Esophagus muscularis mucosa (tissue), 4 donors: ENCODE measurements at regions not wholly inside any gene's neighbourhood (a gene's known extent, or its start where the extent isn't known, plus 50 kb on each side); places are given as distances from the start of the nearest gene placed in this dataset.
"Not testable (repeated sequence)": the region's sequence is repeated elsewhere in the genome, so short reads cannot be mapped to it uniquely, and the experiment has no call there.

Source experiments
- DNase-seq: peaks from one replicate; pipeline ENCODE4 v3.0.0-alpha.2; 2017; ENCODE audit errors: extremely low spot score
- H3K27ac ChIP-seq, 4 donors: fragments of 200-600 bp; sonication (generic); replicated peaks in 1 of 4; 1 replicate in 3 of 4; 2 replicates in 1 of 4; pipeline ENCODE4 v1.5.1; 2016 to 2019; ENCODE audit warnings: mild to moderate bottlenecking in 1 of 4
- H3K27me3 ChIP-seq, 4 donors: fragments of 200-600 bp; sonication (generic); one replicate each; pipeline versions ENCODE4 v1.5.1 to v1.6.0; 2016 to 2019
- H3K36me3 ChIP-seq, 4 donors: fragments of 200-600 bp; sonication (generic); one replicate each; pipeline ENCODE4 v1.5.1; 2016 to 2019
- H3K4me1 ChIP-seq, 4 donors: fragments of 200-600 bp; sonication (generic); one replicate each; pipeline ENCODE4 v1.5.1; 2016 to 2019
- H3K4me3 ChIP-seq, 4 donors: fragments of 200-600 bp; sonication (generic); 1 replicate in 2 of 4; 2 replicates in 2 of 4; pipeline ENCODE4 v1.5.1; 2016 to 2019; ENCODE audit warnings: mild to moderate bottlenecking in 4 of 4, moderate library complexity in 1 of 4
- H3K9me3 ChIP-seq, 4 donors: fragments of 200-600 bp; sonication (generic); 1 replicate in 3 of 4; 2 replicates in 1 of 4; pipeline ENCODE4 v1.5.1; 2016 to 2019
- CTCF ChIP-seq, 3 experiments: fragments of 200-600 bp in 2 of 3; fragments of 450-650 bp in 1 of 3; sonication (generic) in 2 of 3; IDR thresholded peaks; one replicate each; pipeline ENCODE4 v1.5.1; 2017 to 2019; ENCODE audit warnings: antibody characterized with exemption in 3 of 3, mild to moderate bottlenecking in 2 of 3, moderate library complexity in 1 of 3
- EP300 ChIP-seq: sonication (generic); formaldehyde crosslinking; IDR thresholded peaks from one replicate; pipeline ENCODE4 v1.6.1; 2017; ENCODE audit warnings: antibody characterized with exemption
- POLR2A ChIP-seq: fragments of 450-650 bp; IDR thresholded peaks from one replicate; pipeline ENCODE4 v1.6.1; 2017; ENCODE audit warnings: antibody characterized with exemption, moderate library complexity, mild to moderate bottlenecking, low read depth
- POLR2AphosphoS5 ChIP-seq, 2 donors: sonication (generic); formaldehyde crosslinking; IDR thresholded peaks; one replicate each; pipeline ENCODE4 v1.6.1; 2017; ENCODE audit warnings: antibody characterized with exemption in 2 of 2
- WGBS: methylation state at CpG from one replicate; pipeline ENCODE4 v1.1.5; 2018; 5-methylcytosine and 5-hydroxymethylcytosine counted together
- intact Hi-C: fragments of 100-400 bp; cut with DNase I; formaldehyde crosslinking; loops from one replicate; pipeline ENCODE4 v1.15.1; 2023

- peaks cover 0 to 8% (median 0%) of the 10 kb centered on the region in 4 donors for H3K27me3 ChIP-seq
- intact Hi-C loops, result no loop called here
- no peaks in the 10 kb centered on the region for H3K9me3 ChIP-seq
- no peaks in the 10 kb centered on the region for H3K4me1 ChIP-seq
- H3K27ac ChIP-seq, result no peak overlapping the region
- no peak overlapping the region for H3K4me3 ChIP-seq
- DNase-seq, result no peak
- H3K36me3 ChIP-seq, result no peaks in the 10 kb centered on the region
- 79% methylated on average over 6 of the region's 6 CpGs for WGBS
- no peak for TF ChIP-seq CTCF (IDR thresholded peaks at IDR 0.05)
- TF ChIP-seq POLR2AphosphoS5 (IDR thresholded peaks at IDR 0.05), result no peak
- no peak for TF ChIP-seq POLR2A
- no peak for TF ChIP-seq EP300
Observed at GRCh38 chr2:16239296-16239850, 299.0 kb downstream of the MYCN start.

- no peak overlapping the region for H3K4me3 ChIP-seq
- peaks cover 0 to 8% (median 0%) of the 10 kb centered on the region in 4 donors for H3K27me3 ChIP-seq
Observed at GRCh38 chr2:16238786-16239185, 298.4 kb downstream of the MYCN start.

GRCh38 chr2:16238001-16238761, 297.8 kb downstream of the MYCN start:
- intact Hi-C loops, result no loop called here
- TF ChIP-seq EP300 (no peak), POLR2A (no peak), CTCF (IDR thresholded peaks at IDR 0.05) (no peak), POLR2AphosphoS5 (IDR thresholded peaks at IDR 0.05) (no peak)
- 67% methylated on average over 10 of the region's 10 CpGs for WGBS

More at GRCh38 chr2:16238786-16239185, 298.4 kb downstream of the MYCN start:
- Histone ChIP-seq H3K36me3 (no peaks in the 10 kb centered on the region), H3K4me1 (no peaks in the 10 kb centered on the region), H3K9me3 (no peaks in the 10 kb centered on the region), H3K27ac (no peak overlapping the region)
- intact Hi-C loops, result no loop called here
- TF ChIP-seq POLR2AphosphoS5 (IDR thresholded peaks at IDR 0.05), result no peak
- no peak for DNase-seq

GRCh38 chr2:16235747-16236146, 295.4 kb downstream of the MYCN start:
- no peaks in the 10 kb centered on the region for H3K9me3 ChIP-seq
- no peaks in the 10 kb centered on the region for H3K4me1 ChIP-seq
- no peaks in the 10 kb centered on the region for H3K36me3 ChIP-seq
- intact Hi-C loops, result no loop called here
- H3K4me3 ChIP-seq, result no peak overlapping the region
- H3K27ac ChIP-seq, result no peak overlapping the region
- peaks cover 0 to 8% (median 0%) of the 10 kb centered on the region in 4 donors for H3K27me3 ChIP-seq
- 56% methylated on average over 1 of the region's 1 CpG for WGBS
- no peak for DNase-seq
- no peak for TF ChIP-seq POLR2A
- no peak for TF ChIP-seq EP300
- no peak for TF ChIP-seq CTCF (IDR thresholded peaks at IDR 0.05)
- no peak for TF ChIP-seq POLR2AphosphoS5 (IDR thresholded peaks at IDR 0.05)

More at GRCh38 chr2:16238001-16238761, 297.8 kb downstream of the MYCN start:
- Histone ChIP-seq H3K9me3 (no peaks in the 10 kb centered on the region), H3K4me1 (no peaks in the 10 kb centered on the region), H3K36me3 (no peaks in the 10 kb centered on the region), H3K4me3 (no peak overlapping the region), H3K27ac (no peak overlapping the region), H3K27me3 (peaks cover 0 to 8% (median 0%) of the 10 kb centered on the region in 4 donors)
- DNase-seq, result no peak

GRCh38 chr2:16235291-16235690, 294.9 kb downstream of the MYCN start:
- H3K36me3 ChIP-seq, H3K27me3 ChIP-seq, H3K9me3 ChIP-seq, H3K27ac ChIP-seq, H3K4me3 ChIP-seq, intact Hi-C loops, DNase-seq, H3K4me1 ChIP-seq: not testable (repeated sequence)
- 93% methylated on average over 20 of the region's 20 CpGs for whole genome bisulfite sequencing
